Lower lobe of right lung (tissue), 2 donors: ENCODE measurements at regions not wholly inside any gene's neighbourhood (a gene's known extent, or its start where the extent isn't known, plus 50 kb on each side); places are given as distances from the start of the nearest gene placed in this dataset.
A peak's percentile ranks its signal among the peaks of the same experiment; 100 is the strongest.
"Not testable (repeated sequence)": the region's sequence is repeated elsewhere in the genome, so short reads cannot be mapped to it uniquely, and the experiment has no call there.

Experiments
- ATAC-seq, 2 donors: fragments of 200-7000 bp; cut with Tn5 transposase; one replicate each; pipeline ENCODE4 v1.9.1; 2020 to 2022; ENCODE audit warnings: mild to moderate bottlenecking in 2 of 2, moderate library complexity in 2 of 2
- DNase-seq: peaks from one replicate; pipeline ENCODE4 v3.0.0-alpha.2; 2020
- H3K27ac ChIP-seq: fragments of 200-600 bp; one replicate; pipeline ENCODE4 v1.8.0; 2022
- H3K27me3 ChIP-seq: fragments of 200-600 bp; one replicate; pipeline ENCODE4 v1.8.0; 2022; ENCODE audit warnings: low read depth
- H3K36me3 ChIP-seq: fragments of 200-600 bp; one replicate; pipeline ENCODE4 v1.8.0; 2022; ENCODE audit warnings: mild to moderate bottlenecking
- H3K4me1 ChIP-seq: fragments of 200-600 bp; one replicate; pipeline ENCODE4 v1.8.0; 2022
- H3K4me3 ChIP-seq: fragments of 200-600 bp; one replicate; pipeline ENCODE4 v1.8.0; 2022; ENCODE audit warnings: mild to moderate bottlenecking
- H3K9me3 ChIP-seq: fragments of 200-600 bp; one replicate; pipeline ENCODE4 v1.8.0; 2022
- intact Hi-C: fragments of 100-400 bp; cut with DNase I; formaldehyde crosslinking; loops from one replicate; pipeline ENCODE4 v1.11.0; 2022
- donor health status: DM: no; HTN: yes; CAD: no; lungs with severe emphysema.

- H3K27me3 ChIP-seq, H3K4me1 ChIP-seq, H3K36me3 ChIP-seq, H3K27ac ChIP-seq, intact Hi-C loops, H3K9me3 ChIP-seq, H3K4me3 ChIP-seq, DNase-seq: not testable (repeated sequence)
- peak; percentile 19 to 86 for ATAC-seq
Observed at GRCh38 chr1:206297145-206298031, 94.0 kb downstream of the SRGAP2 start.

GRCh38 chr1:206298032-206298392 lies 94.7 kb downstream of the SRGAP2 start:
- H3K27ac ChIP-seq, H3K4me3 ChIP-seq, H3K4me1 ChIP-seq, H3K36me3 ChIP-seq, DNase-seq, ATAC-seq, H3K9me3 ChIP-seq, intact Hi-C loops, H3K27me3 ChIP-seq: not testable (repeated sequence)

- H3K36me3 ChIP-seq, intact Hi-C loops, H3K27ac ChIP-seq, H3K4me3 ChIP-seq, H3K27me3 ChIP-seq, H3K4me1 ChIP-seq, DNase-seq, H3K9me3 ChIP-seq, ATAC-seq: not testable (repeated sequence)
Observed at GRCh38 chr1:206299181-206299791, 95.9 kb downstream of the SRGAP2 start.

GRCh38 chr1:206299942-206300341 lies 96.6 kb downstream of the SRGAP2 start:
- ATAC-seq: peak; percentile 30 to 61
- intact Hi-C loops, H3K36me3 ChIP-seq, H3K4me1 ChIP-seq, H3K27ac ChIP-seq, H3K27me3 ChIP-seq, H3K4me3 ChIP-seq, H3K9me3 ChIP-seq, DNase-seq: not testable (repeated sequence)

GRCh38 chr1:206302056-206302455 lies 98.7 kb downstream of the SRGAP2 start:
- H3K36me3 ChIP-seq, H3K9me3 ChIP-seq, DNase-seq, intact Hi-C loops, H3K27me3 ChIP-seq, H3K4me1 ChIP-seq, ATAC-seq, H3K4me3 ChIP-seq, H3K27ac ChIP-seq: not testable (repeated sequence)

- DNase-seq: not testable (repeated sequence)
Observed at GRCh38 chr1:206307442-206307841, 104.1 kb downstream of the SRGAP2 start.

GRCh38 chr1:206310948-206311347 lies 107.6 kb downstream of the SRGAP2 start:
- H3K4me3 ChIP-seq, H3K27ac ChIP-seq, H3K36me3 ChIP-seq, DNase-seq, H3K9me3 ChIP-seq, intact Hi-C loops, ATAC-seq, H3K27me3 ChIP-seq, H3K4me1 ChIP-seq: not testable (repeated sequence)

More at GRCh38 chr1:206307442-206307841, 104.1 kb downstream of the SRGAP2 start:
- H3K4me3 ChIP-seq, H3K4me1 ChIP-seq, intact Hi-C loops, H3K36me3 ChIP-seq, H3K27ac ChIP-seq, H3K27me3 ChIP-seq, H3K9me3 ChIP-seq, ATAC-seq: not testable (repeated sequence)

GRCh38 chr1:206311611-206312273 lies 108.4 kb downstream of the SRGAP2 start:
- peak; percentile 23 to 37 for ATAC-seq
- DNase-seq, H3K27me3 ChIP-seq, H3K27ac ChIP-seq, H3K36me3 ChIP-seq, H3K4me3 ChIP-seq, intact Hi-C loops, H3K4me1 ChIP-seq, H3K9me3 ChIP-seq: not testable (repeated sequence)

GRCh38 chr1:206312274-206312665 lies 108.9 kb downstream of the SRGAP2 start:
- DNase-seq, H3K4me3 ChIP-seq, H3K4me1 ChIP-seq, H3K27ac ChIP-seq, ATAC-seq, intact Hi-C loops, H3K27me3 ChIP-seq, H3K9me3 ChIP-seq, H3K36me3 ChIP-seq: not testable (repeated sequence)

GRCh38 chr1:206314951-206315636 lies 111.8 kb downstream of the SRGAP2 start:
- H3K27me3 ChIP-seq, H3K9me3 ChIP-seq, H3K36me3 ChIP-seq, H3K4me1 ChIP-seq, DNase-seq, intact Hi-C loops, ATAC-seq, H3K27ac ChIP-seq, H3K4me3 ChIP-seq: not testable (repeated sequence)

GRCh38 chr1:206316901-206317300 lies 113.6 kb downstream of the SRGAP2 start:
- H3K27me3 ChIP-seq, ATAC-seq, intact Hi-C loops: not testable (repeated sequence)

GRCh38 chr1:206317878-206318514 lies 114.7 kb downstream of the SRGAP2 start:
- DNase-seq, H3K4me1 ChIP-seq, H3K27me3 ChIP-seq, H3K36me3 ChIP-seq, intact Hi-C loops, H3K4me3 ChIP-seq, H3K27ac ChIP-seq, H3K9me3 ChIP-seq: not testable (repeated sequence)
- peak; percentile 86 to 91 for ATAC-seq

More at GRCh38 chr1:206316901-206317300, 113.6 kb downstream of the SRGAP2 start:
- H3K36me3 ChIP-seq, DNase-seq, H3K9me3 ChIP-seq, H3K27ac ChIP-seq, H3K4me3 ChIP-seq, H3K4me1 ChIP-seq: not testable (repeated sequence)

GRCh38 chr1:206320227-206320626 lies 116.9 kb downstream of the SRGAP2 start:
- H3K36me3 ChIP-seq, H3K9me3 ChIP-seq, H3K4me3 ChIP-seq, intact Hi-C loops, H3K27me3 ChIP-seq, H3K27ac ChIP-seq, H3K4me1 ChIP-seq, DNase-seq: not testable (repeated sequence)
- peak; percentile 47 to 59 for ATAC-seq
